H9 (cell line): ENCODE measurements at regions not wholly inside any gene's neighbourhood (a gene's known extent, or its start where the extent isn't known, plus 50 kb on each side); places are given as distances from the start of the nearest gene placed in this dataset.

ENCODE experiments used
- DNase-seq: peaks from one replicate; pipeline ENCODE4 v3.0.0-alpha.2; 2017
- H2AFZ ChIP-seq: one replicate; pipeline ENCODE4 v1.6.1; 2013; ENCODE audit warnings: mild to moderate bottlenecking, low read length, control low read depth, moderate library complexity
- H2AK5ac ChIP-seq: 2 replicates; pipeline ENCODE4 v1.6.1; 2013; ENCODE audit warnings: low read length, control low read depth, mixed read lengths; ENCODE audit not compliant: insufficient read length
- H2BK120ac ChIP-seq: one replicate; pipeline ENCODE4 v1.6.1; 2013; ENCODE audit warnings: low read depth, mild to moderate bottlenecking, low read length, control low read depth, inconsistent platforms; ENCODE audit not compliant: poor library complexity, severe bottlenecking
- H2BK12ac ChIP-seq: 2 replicates; pipeline ENCODE4 v1.6.1; 2013; ENCODE audit warnings: low read length, control low read depth, mixed read lengths, low read depth; ENCODE audit not compliant: insufficient read length
- H2BK15ac ChIP-seq: 2 replicates; pipeline ENCODE4 v1.6.1; 2013; ENCODE audit warnings: low read depth, low read length, control low read depth
- H2BK20ac ChIP-seq: one replicate; pipeline ENCODE4 v1.6.1; 2013; ENCODE audit warnings: low read depth, mild to moderate bottlenecking, low read length, control low read depth, inconsistent platforms; ENCODE audit not compliant: poor library complexity, severe bottlenecking
- H2BK5ac ChIP-seq: 2 replicates; pipeline ENCODE4 v1.6.1; 2013; ENCODE audit warnings: low read length, control low read depth, mixed read lengths; ENCODE audit not compliant: insufficient read length
- H3K14ac ChIP-seq: 2 replicates; pipeline ENCODE4 v1.6.1; 2013; ENCODE audit warnings: low read length, control low read depth; ENCODE audit not compliant: insufficient read depth
- H3K18ac ChIP-seq: 2 replicates; pipeline ENCODE4 v1.6.1; 2013; ENCODE audit warnings: low read depth, mild to moderate bottlenecking, mixed read lengths, low read length, control low read depth; ENCODE audit not compliant: insufficient read length
- H3K23ac ChIP-seq: 2 replicates; pipeline ENCODE4 v1.6.1; 2013; ENCODE audit warnings: low read length, control low read depth, mixed read lengths, low read depth; ENCODE audit not compliant: insufficient read length
- H3K23me2 ChIP-seq: 2 replicates; pipeline ENCODE4 v1.6.1; 2013; ENCODE audit warnings: low read depth, mild to moderate bottlenecking, mixed read lengths, low read length, control low read depth; ENCODE audit not compliant: insufficient read length, poor library complexity, severe bottlenecking
- H3K27ac ChIP-seq: 2 replicates; pipeline ENCODE4 v1.5.1; 2013; ENCODE audit warnings: low read length, control low read depth, mixed read lengths, low read depth; ENCODE audit not compliant: insufficient read length
- H3K27me3 ChIP-seq: 2 replicates; pipeline ENCODE4 v1.6.1; 2013; ENCODE audit warnings: low read length, control low read depth, inconsistent platforms; ENCODE audit not compliant: insufficient read depth
- H3K4ac ChIP-seq: 2 replicates; pipeline ENCODE4 v1.6.1; 2013; ENCODE audit warnings: low read depth, mild to moderate bottlenecking, control low read depth, inconsistent platforms, low read length, moderate library complexity
- H3K4me1 ChIP-seq: 2 replicates; pipeline ENCODE4 v1.6.1; 2013; ENCODE audit warnings: low read length, control low read depth, inconsistent platforms; ENCODE audit not compliant: insufficient read depth
- H3K4me2 ChIP-seq: 2 replicates; pipeline ENCODE4 v1.6.1; 2013; ENCODE audit warnings: low read length, control low read depth, mixed read lengths; ENCODE audit not compliant: insufficient read length, insufficient read depth
- H3K56ac ChIP-seq: 2 replicates; pipeline ENCODE4 v1.6.1; 2013; ENCODE audit warnings: low read depth, mild to moderate bottlenecking, mixed read lengths, low read length, control low read depth; ENCODE audit not compliant: insufficient read length
- H3K79me1 ChIP-seq: 2 replicates; pipeline ENCODE4 v1.6.1; 2013; ENCODE audit warnings: low read depth, mild to moderate bottlenecking, moderate library complexity, low read length, control low read depth, inconsistent platforms; ENCODE audit not compliant: insufficient read depth, poor library complexity, severe bottlenecking
- H3K79me2 ChIP-seq: 2 replicates; pipeline ENCODE4 v1.6.1; 2013; ENCODE audit warnings: low read length, control low read depth, inconsistent platforms; ENCODE audit not compliant: insufficient read depth
- H3K9ac ChIP-seq: 2 replicates; pipeline ENCODE4 v1.6.1; 2013; ENCODE audit warnings: low read length, control low read depth, mixed read lengths; ENCODE audit not compliant: insufficient read length; ENCODE audit errors: extremely low read depth
- H3K9me3 ChIP-seq: one replicate; pipeline ENCODE4 v1.6.1; 2013; ENCODE audit warnings: low read depth, low read length, inconsistent platforms; ENCODE audit not compliant: control insufficient read depth
- H3T11ph ChIP-seq: one replicate; pipeline ENCODE4 v1.6.1; 2013; ENCODE audit warnings: mild to moderate bottlenecking, low read length, control low read depth, inconsistent platforms
- H4K20me1 ChIP-seq: one replicate; pipeline ENCODE4 v1.6.1; 2013; ENCODE audit not compliant: control insufficient read depth, insufficient read length, insufficient read depth
- H4K5ac ChIP-seq: 2 replicates; pipeline ENCODE4 v1.6.1; 2013; ENCODE audit warnings: low read depth, mild to moderate bottlenecking, mixed read lengths, low read length, control low read depth; ENCODE audit not compliant: insufficient read length
- H4K8ac ChIP-seq: replicated peaks from 2 replicates; pipeline ENCODE4 v1.6.1; 2013; ENCODE audit warnings: low read length, control low read depth, mixed read lengths, low read depth; ENCODE audit not compliant: insufficient read length
- H4K91ac ChIP-seq: 2 replicates; pipeline ENCODE4 v1.6.1; 2013; ENCODE audit warnings: low read depth, mild to moderate bottlenecking, moderate library complexity, mixed read lengths, low read length, control low read depth; ENCODE audit not compliant: insufficient read length
- H3K27ac Mint-ChIP-seq, 3 experiments: 2 replicates in 2 of 3; 3 replicates in 1 of 3; pipeline ENCODE4 v1.8.0; 2020 to 2021; ENCODE audit warnings: mixed read lengths in 3 of 3, mild to moderate bottlenecking in 1 of 3, moderate library complexity in 1 of 3
- H3K27me3 Mint-ChIP-seq: 2 replicates; pipeline ENCODE4 v1.8.0; 2021; ENCODE audit warnings: low read depth, mild to moderate bottlenecking, moderate library complexity, mixed read lengths
- H3K36me3 Mint-ChIP-seq, 3 experiments: 2 replicates in 2 of 3; 3 replicates in 1 of 3; pipeline ENCODE4 v1.8.0; 2020 to 2021; ENCODE audit warnings: low read depth in 3 of 3, mixed read lengths in 3 of 3; ENCODE audit not compliant: insufficient read depth in 1 of 3
- H3K4me1 Mint-ChIP-seq, 2 experiments: 2 replicates each; pipeline ENCODE4 v1.8.0; 2020; ENCODE audit warnings: mixed read lengths in 2 of 2
- H3K4me3 Mint-ChIP-seq, 2 experiments: 2 replicates in 1 of 2; 3 replicates in 1 of 2; pipeline ENCODE4 v1.8.0; 2020 to 2021; ENCODE audit warnings: mild to moderate bottlenecking in 2 of 2, mixed read lengths in 2 of 2, moderate library complexity in 1 of 2
- H3K9me3 Mint-ChIP-seq, 2 experiments: 2 replicates in 1 of 2; 3 replicates in 1 of 2; pipeline ENCODE4 v1.8.0; 2020; ENCODE audit warnings: mild to moderate bottlenecking in 2 of 2, mixed read lengths in 2 of 2, moderate library complexity in 1 of 2
- WGBS: extraction: QIAGEN DNeasy Blood & Tissue Kit; methylation state at CpG from one replicate; pipeline ENCODE4 v1.1.7; 2013; ENCODE audit warnings: missing lambda C conversion rate, low lambda C conversion rate, mixed read lengths; ENCODE audit not compliant: insufficient read length; ENCODE audit errors: extremely low coverage; 5-methylcytosine and 5-hydroxymethylcytosine counted together
- TF ChIP-seq, protein P1 (sequence below): fragments of 200-600 bp; sonication (generic); conservative IDR thresholded peaks from 3 replicates; pipeline ENCODE4 v1.8.0; 2021; ENCODE audit warnings: antibody characterized with exemption, mild to moderate bottlenecking

DNA sequence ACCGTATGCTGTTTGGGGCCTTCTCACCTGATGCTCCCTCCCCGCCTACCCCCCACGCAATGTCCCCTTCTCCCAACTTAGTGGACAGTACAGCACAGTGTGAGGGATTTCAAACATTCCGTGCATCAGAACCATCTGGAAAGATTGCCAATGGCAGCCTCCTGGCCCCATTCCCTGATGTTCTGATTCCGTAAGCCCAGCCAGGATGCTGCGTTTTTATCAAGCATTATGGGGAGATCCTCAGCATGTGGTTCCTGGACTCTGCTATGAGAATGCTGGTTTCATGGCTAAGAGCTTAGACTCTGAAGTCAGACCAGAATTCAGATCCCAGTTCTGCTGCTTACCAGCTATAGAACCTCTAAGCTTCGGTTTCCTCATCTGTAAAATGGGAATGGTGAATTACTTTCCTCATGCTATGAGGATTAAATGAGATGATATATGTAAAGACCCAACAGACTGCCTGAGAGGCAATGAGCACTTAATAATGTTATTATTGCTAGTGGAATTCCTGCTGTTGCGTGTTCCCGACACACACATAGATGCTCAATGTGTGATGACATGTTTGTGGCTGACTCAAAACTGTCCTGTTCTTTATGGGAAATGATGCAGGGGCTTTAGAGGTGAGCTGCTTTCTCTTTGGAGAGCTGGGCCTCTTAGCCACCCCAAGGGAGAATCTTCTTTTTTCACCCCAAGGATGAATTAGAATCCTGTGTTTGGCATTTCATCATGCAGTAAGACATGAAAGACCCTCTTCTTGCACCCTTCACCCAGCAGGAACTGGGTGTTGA is 60.8 kb upstream of the SMNDC1 start:
- peaks cover 2% of the 10 kb centered on the region for H3K27me3 Mint-ChIP-seq
- Histone ChIP-seq H3K9me3 (no peaks in the 10 kb centered on the region), H3K14ac (no peak overlapping the region), H3K23ac (no peak overlapping the region), H2BK5ac (no peak overlapping the region), H3K79me2 (no peaks in the 10 kb centered on the region), H3K27me3 (no peaks in the 10 kb centered on the region), H3K23me2 (no peaks in the 10 kb centered on the region), H4K8ac (no peak overlapping the region), H3K79me1 (no peaks in the 10 kb centered on the region), H3K4ac (no peak overlapping the region), H3K4me2 (no peak overlapping the region), H2BK120ac (no peak overlapping the region), H4K20me1 (no peaks in the 10 kb centered on the region), H3K56ac (no peak overlapping the region), H2BK20ac (no peak overlapping the region), H4K5ac (no peak overlapping the region), H2AFZ (no peak overlapping the region), H4K91ac (no peak overlapping the region), H2BK15ac (no peak overlapping the region), H3K18ac (no peak overlapping the region), H3K27ac (no peak overlapping the region), H3K9ac (no peak overlapping the region), H2BK12ac (no peak overlapping the region), H3K4me1 (no peaks in the 10 kb centered on the region), H3T11ph (no peak overlapping the region), H2AK5ac (no peak overlapping the region)
- no peak for DNase-seq
- H3K36me3 Mint-ChIP-seq = no peaks in the 10 kb centered on the region
- H3K4me1 Mint-ChIP-seq = peaks cover 15 to 18% of the 10 kb centered on the region in 2 experiments
- TF ChIP-seq, protein P1, sequence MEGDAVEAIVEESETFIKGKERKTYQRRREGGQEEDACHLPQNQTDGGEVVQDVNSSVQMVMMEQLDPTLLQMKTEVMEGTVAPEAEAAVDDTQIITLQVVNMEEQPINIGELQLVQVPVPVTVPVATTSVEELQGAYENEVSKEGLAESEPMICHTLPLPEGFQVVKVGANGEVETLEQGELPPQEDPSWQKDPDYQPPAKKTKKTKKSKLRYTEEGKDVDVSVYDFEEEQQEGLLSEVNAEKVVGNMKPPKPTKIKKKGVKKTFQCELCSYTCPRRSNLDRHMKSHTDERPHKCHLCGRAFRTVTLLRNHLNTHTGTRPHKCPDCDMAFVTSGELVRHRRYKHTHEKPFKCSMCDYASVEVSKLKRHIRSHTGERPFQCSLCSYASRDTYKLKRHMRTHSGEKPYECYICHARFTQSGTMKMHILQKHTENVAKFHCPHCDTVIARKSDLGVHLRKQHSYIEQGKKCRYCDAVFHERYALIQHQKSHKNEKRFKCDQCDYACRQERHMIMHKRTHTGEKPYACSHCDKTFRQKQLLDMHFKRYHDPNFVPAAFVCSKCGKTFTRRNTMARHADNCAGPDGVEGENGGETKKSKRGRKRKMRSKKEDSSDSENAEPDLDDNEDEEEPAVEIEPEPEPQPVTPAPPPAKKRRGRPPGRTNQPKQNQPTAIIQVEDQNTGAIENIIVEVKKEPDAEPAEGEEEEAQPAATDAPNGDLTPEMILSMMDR = no peak
- no peaks in the 10 kb centered on the region for H3K9me3 Mint-ChIP-seq
- H3K27ac Mint-ChIP-seq = no peak overlapping the region
- H3K4me3 Mint-ChIP-seq = no peak overlapping the region
- no CpG with 5 or more reads among the region's 9 CpGs for WGBS
